Gastroesophageal sphincter (tissue), 4 donors: ENCODE measurements at regions not wholly inside any gene's neighbourhood (a gene's known extent, or its start where the extent isn't known, plus 50 kb on each side); places are given as distances from the start of the nearest gene placed in this dataset.
"Not testable (repeated sequence)": the region's sequence is repeated elsewhere in the genome, so short reads cannot be mapped to it uniquely, and the experiment has no call there.

Experiments
- ATAC-seq: fragments of 150-250 bp; one replicate; pipeline ENCODE4 v1.9.1; 2016; ENCODE audit warnings: mild to moderate bottlenecking, moderate library complexity
- H3K27ac ChIP-seq, 4 donors: fragments of 200-600 bp; sonication (generic) in 3 of 4; 1 replicate in 3 of 4; 2 replicates in 1 of 4; pipeline ENCODE4 v1.5.1; 2016 to 2019
- H3K27me3 ChIP-seq: fragments of 200-600 bp; sonication (generic); one replicate; pipeline ENCODE4 v1.5.1; 2019
- H3K36me3 ChIP-seq, 2 donors: fragments of 200-600 bp; sonication (generic); one replicate each; pipeline ENCODE4 v1.5.1; 2019; ENCODE audit warnings: control low read depth in 1 of 2
- H3K4me1 ChIP-seq, 3 donors: fragments of 200-600 bp; sonication (generic); 1 replicate in 2 of 3; 2 replicates in 1 of 3; pipeline ENCODE4 v1.5.1; 2016 to 2019; ENCODE audit warnings: control low read depth in 2 of 3
- H3K4me3 ChIP-seq, 2 donors: fragments of 200-600 bp; sonication (generic); one replicate each; pipeline ENCODE4 v1.5.1; 2019; ENCODE audit warnings: mild to moderate bottlenecking in 1 of 2, moderate library complexity in 1 of 2
- H3K9me3 ChIP-seq, 3 donors: fragments of 200-600 bp; sonication (generic); one replicate each; pipeline ENCODE4 v1.5.1; 2017 to 2019; ENCODE audit warnings: control low read depth in 2 of 3
- CTCF ChIP-seq, 4 experiments: fragments of 200-600 bp in 2 of 4; fragments of 450-650 bp in 2 of 4; sonication (generic) in 1 of 4; IDR thresholded peaks; one replicate each; pipeline ENCODE4 v1.5.1; 2017 to 2019; ENCODE audit warnings: antibody characterized with exemption in 4 of 4, mild to moderate bottlenecking in 2 of 4, moderate library complexity in 2 of 4
- EP300 ChIP-seq: sonication (generic); formaldehyde crosslinking; IDR thresholded peaks from one replicate; pipeline ENCODE4 v1.6.1; 2017; ENCODE audit warnings: antibody characterized with exemption, mild to moderate bottlenecking
- POLR2A ChIP-seq, 2 donors: fragments of 450-650 bp; IDR thresholded peaks; one replicate each; pipeline ENCODE4 v1.6.1; 2017; ENCODE audit warnings: antibody characterized with exemption in 2 of 2, mild to moderate bottlenecking in 2 of 2, moderate library complexity in 1 of 2
- POLR2AphosphoS5 ChIP-seq: sonication (generic); formaldehyde crosslinking; IDR thresholded peaks from one replicate; pipeline ENCODE4 v1.6.1; 2017; ENCODE audit warnings: antibody characterized with exemption
- WGBS, 2 donors: methylation state at CpG; one replicate each; pipeline ENCODE4 v1.1.5; 2018; ENCODE audit warnings: low coverage in 1 of 2; 5-methylcytosine and 5-hydroxymethylcytosine counted together

GRCh38 chr21:39001341-39001740, 181.9 kb downstream of the PSMG1 start:
- Histone ChIP-seq H3K27ac (peak overlapping the region in 1 of 4 donors; percentile 40), H3K4me3 (no peak overlapping the region), H3K4me1 (peaks cover 0 to 47% (median 10%) of the 10 kb centered on the region in 3 donors), H3K27me3 (no peaks in the 10 kb centered on the region), H3K9me3 (peaks cover 0 to 3% (median 0%) of the 10 kb centered on the region in 3 donors), H3K36me3 (no peaks in the 10 kb centered on the region)
- no peak for ATAC-seq
- WGBS, 2 donors, result 83 to 100% methylated on average over 1 to 2 of the region's 5 CpGs
- TF ChIP-seq CTCF (IDR thresholded peaks at IDR 0.05), result no peak
- no peak for TF ChIP-seq POLR2A (IDR thresholded peaks at IDR 0.05)
- no peak for TF ChIP-seq EP300
- no peak for TF ChIP-seq POLR2AphosphoS5

DNA sequence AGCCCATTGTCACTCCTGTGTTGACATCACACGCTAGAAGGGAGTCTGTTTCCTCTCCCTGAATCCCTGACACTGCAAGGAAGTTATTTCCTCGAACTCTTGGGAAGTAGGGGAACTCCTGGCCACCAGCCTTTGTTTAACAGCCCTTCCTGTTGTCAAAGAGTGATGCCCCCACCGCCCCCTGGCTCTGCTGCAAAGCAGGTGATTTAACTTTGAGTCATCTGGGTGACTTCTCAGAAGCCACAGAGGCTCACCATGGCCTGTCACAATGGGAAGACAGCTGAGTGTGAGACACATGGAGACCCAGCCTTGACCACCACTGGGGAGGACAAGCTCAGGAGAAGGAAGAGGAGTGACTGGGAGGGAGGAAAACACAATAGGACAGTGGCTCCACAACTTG, 182.8 kb downstream of the PSMG1 start:
- WGBS, 2 donors, result 47% methylated on average over 2 of the region's 3 CpGs; no CpG with 5 or more reads in 1 of the 2 donors
- peak; percentile 10 for ATAC-seq
- Histone ChIP-seq H3K4me3 (no peak overlapping the region), H3K36me3 (no peaks in the 10 kb centered on the region), H3K4me1 (peaks cover 0 to 41% (median 10%) of the 10 kb centered on the region in 3 donors), H3K9me3 (no peaks in the 10 kb centered on the region), H3K27ac (peak overlapping the region in 2 of 4 donors; percentile 40 to 50), H3K27me3 (no peaks in the 10 kb centered on the region)
- no peak for TF ChIP-seq POLR2AphosphoS5
- TF ChIP-seq EP300, result no peak
- no peak for TF ChIP-seq CTCF (IDR thresholded peaks at IDR 0.05)
- TF ChIP-seq POLR2A (IDR thresholded peaks at IDR 0.05), result no peak

GRCh38 chr21:38999161-38999560, 184.1 kb downstream of the PSMG1 start:
- no peak for TF ChIP-seq POLR2AphosphoS5
- TF ChIP-seq CTCF (IDR thresholded peaks at IDR 0.05), result no peak
- TF ChIP-seq EP300, result no peak
- no peak for TF ChIP-seq POLR2A (IDR thresholded peaks at IDR 0.05)
- no peak overlapping the region for H3K4me3 ChIP-seq
- no peak for ATAC-seq
- H3K36me3 ChIP-seq, result no peaks in the 10 kb centered on the region
- H3K27me3 ChIP-seq, result no peaks in the 10 kb centered on the region
- H3K4me1 ChIP-seq, result peaks cover 0 to 30% (median 3%) of the 10 kb centered on the region in 3 donors
- WGBS, 2 donors, result 79 to 90% methylated on average over 2 to 3 of the region's 3 CpGs
- H3K27ac ChIP-seq, result no peak overlapping the region
- no peaks in the 10 kb centered on the region for H3K9me3 ChIP-seq

DNA sequence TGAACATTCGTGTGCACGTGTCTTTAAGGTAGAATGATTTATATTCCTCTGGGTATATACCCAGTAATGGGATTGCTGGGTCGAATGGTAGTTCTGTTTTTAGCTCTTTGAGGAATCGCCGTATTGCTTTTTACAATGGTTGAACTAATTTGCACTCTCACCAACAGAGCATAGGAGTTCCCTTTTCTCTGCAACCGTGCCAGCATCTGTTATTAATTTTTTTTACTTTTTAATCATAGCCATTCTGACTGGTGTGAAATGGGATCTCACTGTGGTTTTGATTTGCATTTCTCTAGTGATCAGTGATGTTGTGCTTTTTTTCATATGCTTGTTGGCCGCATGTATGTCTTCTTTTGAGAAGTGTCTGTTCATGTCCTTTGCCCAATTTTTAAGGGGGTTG, 185.0 kb downstream of the PSMG1 start:
- H3K4me1 ChIP-seq, result peaks cover 0 to 30% (median 8%) of the 10 kb centered on the region in 3 donors
- H3K9me3 ChIP-seq, H3K4me3 ChIP-seq, H3K27ac ChIP-seq, ATAC-seq, H3K27me3 ChIP-seq, H3K36me3 ChIP-seq: not testable (repeated sequence)
- 78 to 92% methylated on average over 6 to 7 of the region's 7 CpGs for WGBS, 2 donors

DNA sequence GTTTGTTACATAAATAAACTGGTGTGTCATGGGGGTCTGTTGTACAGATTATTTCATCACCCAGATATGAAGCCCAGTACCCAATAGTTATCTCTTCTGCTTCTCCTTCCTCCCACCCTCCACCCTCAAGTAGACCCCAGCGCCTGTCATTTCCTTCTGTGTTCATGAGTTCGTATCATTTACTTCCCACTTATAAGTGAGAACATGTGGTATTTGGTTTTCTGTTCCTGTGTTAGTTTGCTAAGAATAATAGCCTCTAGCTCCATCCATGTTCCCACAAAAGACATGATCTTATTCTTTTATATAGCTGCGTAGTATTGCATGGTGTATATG, 185.4 kb downstream of the PSMG1 start:
- H3K4me1 ChIP-seq, result peaks cover 0 to 31% (median 10%) of the 10 kb centered on the region in 3 donors
- not testable (repeated sequence) for H3K36me3 ChIP-seq, ATAC-seq

DNA sequence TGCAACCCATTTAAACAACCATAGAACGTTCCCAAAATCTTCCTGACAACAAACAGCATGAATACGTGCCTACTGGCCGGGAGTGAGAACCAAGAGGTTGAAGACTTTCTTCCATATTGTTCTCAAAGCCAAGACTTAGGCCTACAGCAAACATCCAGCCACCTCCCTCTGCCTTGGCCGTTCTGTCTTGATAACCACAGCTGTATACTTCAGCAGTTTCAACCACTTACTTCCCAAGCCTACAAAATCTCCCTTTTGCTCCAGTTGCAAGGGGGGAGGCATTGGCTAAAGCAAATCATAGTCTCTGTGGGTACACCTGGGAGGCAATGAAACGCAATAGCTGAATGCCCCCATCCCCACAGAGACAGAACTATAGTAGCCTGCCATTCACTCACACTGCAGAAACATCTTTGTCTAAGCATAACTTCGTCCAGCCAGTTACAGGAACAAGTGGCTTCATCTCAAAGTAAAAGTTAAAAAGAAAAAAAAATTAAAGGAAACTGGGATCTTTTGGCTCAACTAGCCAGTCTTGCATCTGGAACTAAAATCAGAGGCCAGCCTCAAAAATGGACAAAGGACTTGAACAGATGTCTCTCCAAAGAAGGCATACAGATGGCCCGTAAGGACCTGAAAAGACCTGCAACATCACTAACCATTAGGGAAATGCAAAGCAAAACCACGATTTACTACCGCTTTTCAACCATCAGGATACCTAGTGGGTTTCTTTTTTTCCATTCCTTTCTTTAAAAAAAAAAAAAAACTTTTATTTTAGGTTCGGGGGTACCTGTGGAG, 186.0 kb downstream of the PSMG1 start:
- no peaks in the 10 kb centered on the region for H3K36me3 ChIP-seq
- 74 to 84% methylated on average over 7 to 9 of the region's 10 CpGs for WGBS, 2 donors
- peak overlapping the region in 1 of 4 donors; percentile 17 for H3K27ac ChIP-seq
- TF ChIP-seq CTCF (IDR thresholded peaks at IDR 0.05), result no peak
- no peak for TF ChIP-seq EP300
- no peak for TF ChIP-seq POLR2AphosphoS5
- TF ChIP-seq POLR2A (IDR thresholded peaks at IDR 0.05), result no peak
- H3K27me3 ChIP-seq, result no peaks in the 10 kb centered on the region
- no peaks in the 10 kb centered on the region for H3K9me3 ChIP-seq
- peaks cover 0 to 36% (median 16%) of the 10 kb centered on the region in 3 donors for H3K4me1 ChIP-seq
- H3K4me3 ChIP-seq, result no peak overlapping the region
- no peak for ATAC-seq

More for the DNA sequence above, 185.4 kb downstream of the PSMG1 start:
- not testable (repeated sequence) for H3K4me3 ChIP-seq, H3K27me3 ChIP-seq, H3K9me3 ChIP-seq
- WGBS, 2 donors, result 80 to 93% methylated on average over 3 of the region's 3 CpGs
- peak overlapping the region in 1 of 4 donors; percentile 17 for H3K27ac ChIP-seq
